Activated CD4-positive, alpha-beta T cell treated with anti-CD3 and anti-CD28 coated beads, Interleukin-2, amount 10 ng/mL, durations not matched to agents 7 days and 5 days (primary cell): ENCODE measurements at regions not wholly inside any gene's neighbourhood (a gene's known extent, or its start where the extent isn't known, plus 50 kb on each side); places are given as distances from the start of the nearest gene placed in this dataset.

Source experiments
- CTCF ChIA-PET: fragments of 350-600 bp; sonication (Branson Sonifier 250); formaldehyde crosslinking; loops from one replicate; lab custom pipeline; 2021; ENCODE audit warnings: antibody characterized with exemption; lab: Charles Lee
- POLR2A ChIA-PET: fragments of 350-600 bp; sonication (Branson Sonifier 250); formaldehyde crosslinking; loops from one replicate; lab custom pipeline; 2021; ENCODE audit warnings: antibody characterized with exemption; lab: Charles Lee
- DNase-seq: peaks from one replicate; pipeline ENCODE4 v3.0.0-alpha.2; 2020
- H3K27ac Mint-ChIP-seq: one replicate; pipeline ENCODE4 v1.8.0; 2021; ENCODE audit warnings: mild to moderate bottlenecking, moderate library complexity, mixed read lengths
- H3K27me3 Mint-ChIP-seq: one replicate; pipeline ENCODE4 v1.8.0; 2021; ENCODE audit warnings: mixed read lengths
- H3K36me3 Mint-ChIP-seq: one replicate; pipeline ENCODE4 v1.8.0; 2021; ENCODE audit warnings: low read depth, mixed read lengths
- H3K4me1 Mint-ChIP-seq: one replicate; pipeline ENCODE4 v1.8.0; 2021; ENCODE audit warnings: mixed read lengths
- H3K4me3 Mint-ChIP-seq: one replicate; pipeline ENCODE4 v1.8.0; 2021; ENCODE audit warnings: mild to moderate bottlenecking, moderate library complexity, mixed read lengths
- H3K9me3 Mint-ChIP-seq: one replicate; pipeline ENCODE4 v1.8.0; 2021; ENCODE audit warnings: mixed read lengths

GRCh38 chr15:39232512-39232911, 348.4 kb upstream of the THBS1 start:
- H3K4me3 Mint-ChIP-seq = no peak overlapping the region
- no peaks in the 10 kb centered on the region for H3K4me1 Mint-ChIP-seq
- POLR2A ChIA-PET = interaction anchor here (0.7 kb wide), 1 partner anchor 19 kb away, joined by 3 read pairs; no protein-coding TSS in a partner anchor
- no peak overlapping the region for H3K27ac Mint-ChIP-seq
- no peaks in the 10 kb centered on the region for H3K9me3 Mint-ChIP-seq
- CTCF ChIA-PET = no interaction called here
- H3K36me3 Mint-ChIP-seq = no peaks in the 10 kb centered on the region
- no peak for DNase-seq
- H3K27me3 Mint-ChIP-seq = peaks cover 5% of the 10 kb centered on the region

- no peak for DNase-seq
- H3K27ac Mint-ChIP-seq = no peak overlapping the region
- H3K27me3 Mint-ChIP-seq = peaks cover 11% of the 10 kb centered on the region
- ChIA-PET CTCF (interaction anchor here (1.0 kb wide), 1 partner anchor 9 kb away, joined by 3 read pairs; no protein-coding TSS in a partner anchor), POLR2A (no interaction called here)
- no peaks in the 10 kb centered on the region for H3K9me3 Mint-ChIP-seq
- no peak overlapping the region for H3K4me3 Mint-ChIP-seq
- H3K36me3 Mint-ChIP-seq = no peaks in the 10 kb centered on the region
- no peaks in the 10 kb centered on the region for H3K4me1 Mint-ChIP-seq
These were observed 345.6 kb upstream of the THBS1 start for GRCh38 chr15:39235084-39235795.

- ChIA-PET CTCF (interaction anchor here (1.0 kb wide), 1 partner anchor 8 kb away, joined by 3 read pairs; no protein-coding TSS in a partner anchor), POLR2A (no interaction called here)
- no peak overlapping the region for H3K4me3 Mint-ChIP-seq
- no peaks in the 10 kb centered on the region for H3K36me3 Mint-ChIP-seq
- no peaks in the 10 kb centered on the region for H3K4me1 Mint-ChIP-seq
- no peak overlapping the region for H3K27ac Mint-ChIP-seq
- no peaks in the 10 kb centered on the region for H3K9me3 Mint-ChIP-seq
- DNase-seq = no peak
- H3K27me3 Mint-ChIP-seq = peaks cover 15% of the 10 kb centered on the region
These were observed 344.5 kb upstream of the THBS1 start for GRCh38 chr15:39236375-39236774.

DNA sequence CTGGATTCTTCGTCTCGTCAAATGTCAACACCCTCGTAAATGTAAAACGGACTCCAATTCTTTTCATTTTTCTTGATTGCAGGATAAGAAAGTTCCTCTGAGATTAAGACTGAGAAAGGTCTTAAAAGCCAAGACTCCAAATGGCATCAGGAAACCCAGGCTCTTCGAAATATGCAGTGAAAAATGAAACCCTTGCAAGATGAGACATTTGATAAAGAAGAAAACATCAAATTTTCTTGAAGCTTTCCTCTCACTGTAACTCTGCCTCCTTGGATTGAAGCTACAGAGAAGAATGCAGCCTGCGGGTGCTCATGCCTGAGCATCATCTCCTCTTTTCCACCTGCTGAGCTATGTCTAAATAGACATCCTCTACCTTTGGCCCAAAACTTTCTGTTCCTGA, 342.4 kb upstream of the THBS1 start:
- H3K9me3 Mint-ChIP-seq = no peaks in the 10 kb centered on the region
- H3K27ac Mint-ChIP-seq = no peak overlapping the region
- peaks cover 15% of the 10 kb centered on the region for H3K27me3 Mint-ChIP-seq
- CTCF ChIA-PET = no interaction called here
- no peak overlapping the region for H3K4me3 Mint-ChIP-seq
- no peaks in the 10 kb centered on the region for H3K36me3 Mint-ChIP-seq
- no peak for DNase-seq
- H3K4me1 Mint-ChIP-seq = no peaks in the 10 kb centered on the region
- POLR2A ChIA-PET = no interaction called here

GRCh38 chr15:39239562-39239961, 341.3 kb upstream of the THBS1 start:
- ChIA-PET POLR2A (no interaction called here), CTCF (no interaction called here)
- Mint-ChIP-seq H3K4me3 (no peak overlapping the region), H3K9me3 (no peaks in the 10 kb centered on the region), H3K36me3 (no peaks in the 10 kb centered on the region), H3K4me1 (no peaks in the 10 kb centered on the region), H3K27me3 (peaks cover 15% of the 10 kb centered on the region), H3K27ac (no peak overlapping the region)
- no peak for DNase-seq

DNA sequence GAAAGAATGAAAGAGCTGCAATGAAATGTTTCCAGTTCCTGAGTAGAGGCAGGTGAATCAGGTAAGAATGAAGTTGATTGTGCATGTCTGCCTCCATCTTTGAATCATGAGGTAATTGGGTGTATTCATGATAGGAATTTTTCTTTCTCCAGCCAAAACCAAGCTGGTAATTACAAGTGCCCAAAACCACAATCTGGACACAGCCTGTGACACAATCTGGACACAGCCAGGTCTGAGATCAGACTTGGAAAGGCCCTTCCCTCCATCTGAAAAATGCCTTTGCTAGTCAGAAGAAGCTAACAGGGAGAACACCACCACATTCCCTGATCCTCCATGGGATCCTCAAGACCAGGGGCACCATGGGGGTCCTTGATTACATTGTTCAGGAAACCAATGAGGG, 338.5 kb upstream of the THBS1 start:
- CTCF ChIA-PET = no interaction called here
- no peak overlapping the region for H3K4me3 Mint-ChIP-seq
- no peaks in the 10 kb centered on the region for H3K9me3 Mint-ChIP-seq
- DNase-seq = no peak
- H3K4me1 Mint-ChIP-seq = no peaks in the 10 kb centered on the region
- H3K27me3 Mint-ChIP-seq = peaks cover 11% of the 10 kb centered on the region
- no peaks in the 10 kb centered on the region for H3K36me3 Mint-ChIP-seq
- POLR2A ChIA-PET = no interaction called here
- no peak overlapping the region for H3K27ac Mint-ChIP-seq

GRCh38 chr15:39243396-39243795, 337.5 kb upstream of the THBS1 start:
- Mint-ChIP-seq H3K27me3 (peaks cover 20% of the 10 kb centered on the region), H3K4me1 (no peaks in the 10 kb centered on the region), H3K4me3 (no peak overlapping the region), H3K36me3 (no peaks in the 10 kb centered on the region), H3K27ac (no peak overlapping the region), H3K9me3 (no peaks in the 10 kb centered on the region)
- no peak for DNase-seq
- POLR2A ChIA-PET = no interaction called here
- CTCF ChIA-PET = interaction anchor here (1.1 kb wide), 1 partner anchor 10 kb away, joined by 4 read pairs; no protein-coding TSS in a partner anchor

DNA sequence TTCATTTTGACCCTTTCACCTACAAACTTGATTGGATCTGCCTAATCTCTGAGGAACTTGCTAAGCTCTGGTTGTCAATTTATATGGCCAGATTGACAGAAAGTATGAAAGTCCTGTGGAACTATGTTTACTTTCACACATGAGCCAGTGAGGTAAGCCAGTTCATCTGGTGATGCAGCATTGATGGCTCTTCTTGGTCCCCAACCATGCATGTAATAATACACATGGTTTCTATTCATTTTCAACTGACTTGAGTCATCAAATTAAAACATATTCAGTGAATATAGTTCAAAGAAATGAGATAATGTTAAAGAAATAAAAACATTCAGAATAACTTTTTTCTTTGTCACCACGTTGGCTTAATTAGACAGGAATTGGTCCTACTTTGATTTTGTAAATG, 336.1 kb upstream of the THBS1 start:
- CTCF ChIA-PET = interaction anchor here (1.0 kb wide), 1 partner anchor 9 kb away, joined by 3 read pairs; no protein-coding TSS in a partner anchor

GRCh38 chr15:39246523-39246922, 334.4 kb upstream of the THBS1 start:
- ChIA-PET CTCF (no interaction called here), POLR2A (no interaction called here)
- H3K4me1 Mint-ChIP-seq = peaks cover 12% of the 10 kb centered on the region
- no peak for DNase-seq
- no peaks in the 10 kb centered on the region for H3K9me3 Mint-ChIP-seq
- H3K36me3 Mint-ChIP-seq = no peaks in the 10 kb centered on the region
- no peak overlapping the region for H3K4me3 Mint-ChIP-seq
- no peak overlapping the region for H3K27ac Mint-ChIP-seq
- H3K27me3 Mint-ChIP-seq = peaks cover 13% of the 10 kb centered on the region

More for the DNA sequence above, 336.1 kb upstream of the THBS1 start:
- Mint-ChIP-seq H3K4me1 (no peaks in the 10 kb centered on the region), H3K4me3 (no peak overlapping the region), H3K27ac (no peak overlapping the region), H3K27me3 (peaks cover 18% of the 10 kb centered on the region), H3K36me3 (no peaks in the 10 kb centered on the region), H3K9me3 (no peaks in the 10 kb centered on the region)
- POLR2A ChIA-PET = no interaction called here
- DNase-seq = no peak

DNA sequence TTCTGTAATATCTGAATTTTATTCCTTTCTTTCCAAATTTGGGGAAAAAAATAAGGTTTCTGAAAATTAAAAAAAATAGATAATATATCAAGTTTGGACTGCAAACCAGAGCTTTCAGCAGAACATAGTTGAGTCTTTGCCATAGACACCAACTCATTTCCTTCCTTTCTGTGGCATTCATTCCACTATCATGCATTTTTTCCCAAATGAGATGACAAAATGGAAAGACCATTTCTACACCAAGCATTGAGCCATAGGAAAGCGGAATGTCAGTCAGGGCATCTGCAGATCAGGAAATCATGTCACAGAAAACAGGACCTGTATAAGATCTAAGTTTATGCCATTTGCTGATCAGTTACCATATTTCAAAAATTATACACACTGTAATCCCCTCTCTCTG, 333.3 kb upstream of the THBS1 start:
- Mint-ChIP-seq H3K9me3 (no peaks in the 10 kb centered on the region), H3K4me3 (no peak overlapping the region)

GRCh38 chr15:39248204-39248603, 332.7 kb upstream of the THBS1 start:
- Mint-ChIP-seq H3K36me3 (no peaks in the 10 kb centered on the region), H3K9me3 (no peaks in the 10 kb centered on the region), H3K27me3 (peaks cover 13% of the 10 kb centered on the region), H3K4me1 (peaks cover 12% of the 10 kb centered on the region), H3K27ac (no peak overlapping the region), H3K4me3 (no peak overlapping the region)
- POLR2A ChIA-PET = no interaction called here
- CTCF ChIA-PET = no interaction called here
- no peak for DNase-seq

More for the DNA sequence above, 333.3 kb upstream of the THBS1 start:
- peaks cover 12% of the 10 kb centered on the region for H3K4me1 Mint-ChIP-seq
- H3K27ac Mint-ChIP-seq = no peak overlapping the region
- ChIA-PET POLR2A (no interaction called here), CTCF (no interaction called here)
- DNase-seq = no peak
- peaks cover 13% of the 10 kb centered on the region for H3K27me3 Mint-ChIP-seq
- H3K36me3 Mint-ChIP-seq = no peaks in the 10 kb centered on the region

GRCh38 chr15:39250001-39250400, 330.9 kb upstream of the THBS1 start:
- no peak overlapping the region for H3K27ac Mint-ChIP-seq
- CTCF ChIA-PET = interaction anchor here (0.9 kb wide), 1 partner anchor 25 kb away, joined by 3 read pairs; no protein-coding TSS in a partner anchor

DNA sequence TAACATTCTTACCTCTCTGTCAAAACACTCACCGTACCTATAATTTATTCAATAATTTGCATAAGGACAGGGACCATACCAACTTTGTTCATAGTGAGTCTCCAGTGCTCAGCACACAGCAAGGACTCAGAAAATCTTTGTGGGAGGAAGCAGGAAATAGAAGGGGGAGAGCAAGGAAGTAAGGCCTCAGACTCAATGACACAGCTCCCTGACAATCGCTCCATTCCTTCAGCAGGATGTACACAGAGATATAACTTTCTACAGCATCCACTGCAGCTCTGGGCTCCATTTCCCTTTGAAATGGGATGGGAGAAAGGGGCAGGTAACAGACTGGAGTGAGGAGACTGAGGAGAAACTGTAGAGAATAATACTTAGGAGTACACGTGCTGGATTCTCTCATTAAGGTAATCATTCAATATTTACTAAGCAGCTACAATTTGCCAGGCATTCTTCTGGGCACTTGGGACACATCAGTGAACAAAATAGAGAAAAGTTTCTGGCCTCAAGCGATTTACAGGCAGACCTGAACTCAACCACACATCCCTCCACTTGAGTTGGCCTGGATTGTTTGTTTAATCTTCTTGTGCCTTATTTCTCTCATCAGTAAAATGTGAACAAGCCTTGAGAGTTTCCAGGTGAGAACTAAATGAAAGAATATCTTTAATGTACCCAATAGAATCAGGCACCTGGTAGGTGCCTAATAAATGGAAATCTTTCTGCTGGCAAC, 330.3 kb upstream of the THBS1 start:
- Mint-ChIP-seq H3K27ac (no peak overlapping the region), H3K4me1 (peaks cover 12% of the 10 kb centered on the region), H3K4me3 (no peak overlapping the region), H3K36me3 (no peaks in the 10 kb centered on the region), H3K9me3 (no peaks in the 10 kb centered on the region), H3K27me3 (peaks cover 11% of the 10 kb centered on the region)
- no peak for DNase-seq
- CTCF ChIA-PET = no interaction called here
- POLR2A ChIA-PET = no interaction called here

More at GRCh38 chr15:39250001-39250400, 330.9 kb upstream of the THBS1 start:
- H3K36me3 Mint-ChIP-seq = no peaks in the 10 kb centered on the region
- DNase-seq = no peak
- no peaks in the 10 kb centered on the region for H3K9me3 Mint-ChIP-seq
- H3K27me3 Mint-ChIP-seq = peaks cover 13% of the 10 kb centered on the region
- POLR2A ChIA-PET = no interaction called here
- H3K4me3 Mint-ChIP-seq = no peak overlapping the region
- H3K4me1 Mint-ChIP-seq = peaks cover 12% of the 10 kb centered on the region
